ENCODE measurements at regions not wholly inside any gene's neighbourhood (a gene's known extent, or its start where the extent isn't known, plus 50 kb on each side); places are given as distances from the start of the nearest gene placed in this dataset.

GRCh38 chr21:38614558-38614957 lies 116.3 kb upstream of the ERG start:
- Histone ChIP-seq H3K9ac (ENCODE audit: low read depth, low read length) (no peak overlapping the region), H3K27me3 (ENCODE audit: control insufficient read depth, insufficient read depth, low read length) (no peaks in the 10 kb centered on the region), H3K27ac (ENCODE audit: low read depth, low read length) (no peak overlapping the region), H3K36me3 (ENCODE audit: control insufficient read depth, insufficient read depth, low read length) (no peaks in the 10 kb centered on the region), H3K9me3 (ENCODE audit: control insufficient read depth, insufficient read depth, low read length) (no peaks in the 10 kb centered on the region), H3K4me1 (ENCODE audit: control insufficient read depth, insufficient read depth, low read length) (no peaks in the 10 kb centered on the region), H3K4me3 (ENCODE audit: low read depth, low read length) (no peak overlapping the region)

GRCh38 chr21:38619480-38619879 lies 121.2 kb upstream of the ERG start:
- H3K9me3 ChIP-seq (ENCODE audit: control insufficient read depth, insufficient read depth, low read length), result no peaks in the 10 kb centered on the region
- H3K27me3 ChIP-seq (ENCODE audit: control insufficient read depth, insufficient read depth, low read length), result no peaks in the 10 kb centered on the region
- H3K4me3 ChIP-seq (ENCODE audit: low read depth, low read length), result no peak overlapping the region
- no peaks in the 10 kb centered on the region for H3K36me3 ChIP-seq (ENCODE audit: control insufficient read depth, insufficient read depth, low read length)
- H3K27ac ChIP-seq (ENCODE audit: low read depth, low read length), result no peak overlapping the region
- H3K4me1 ChIP-seq (ENCODE audit: control insufficient read depth, insufficient read depth, low read length), result no peaks in the 10 kb centered on the region
- H3K9ac ChIP-seq (ENCODE audit: low read depth, low read length), result no peak overlapping the region

DNA sequence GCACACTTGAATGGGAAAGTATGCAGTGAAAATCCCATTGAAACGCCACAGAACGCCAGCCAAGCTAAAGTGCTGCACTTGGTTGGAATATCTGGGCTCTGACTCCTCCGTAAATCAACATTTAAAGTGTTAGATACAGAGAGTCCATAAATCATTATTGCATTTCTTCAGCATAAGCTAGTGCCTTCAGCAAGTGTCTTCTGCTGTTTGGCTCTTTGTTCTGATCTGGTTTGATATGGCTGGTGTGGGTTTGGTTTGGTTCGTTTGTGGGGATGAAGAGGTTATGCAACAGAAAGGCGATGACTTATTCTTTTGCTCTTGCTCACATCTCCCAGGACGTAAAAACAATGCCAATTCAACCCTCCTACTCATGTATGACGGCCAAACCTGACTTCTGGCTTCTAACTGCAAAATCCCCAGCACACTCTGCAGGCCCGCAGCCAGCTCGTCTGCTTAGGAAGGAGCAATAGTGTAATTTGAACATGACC lies 121.8 kb upstream of the ERG start:
- Histone ChIP-seq H3K4me1 (ENCODE audit: control insufficient read depth, insufficient read depth, low read length) (no peaks in the 10 kb centered on the region), H3K4me3 (ENCODE audit: low read depth, low read length) (no peak overlapping the region), H3K9me3 (ENCODE audit: control insufficient read depth, insufficient read depth, low read length) (no peaks in the 10 kb centered on the region), H3K36me3 (ENCODE audit: control insufficient read depth, insufficient read depth, low read length) (no peaks in the 10 kb centered on the region), H3K27ac (ENCODE audit: low read depth, low read length) (no peak overlapping the region), H3K27me3 (ENCODE audit: control insufficient read depth, insufficient read depth, low read length) (no peaks in the 10 kb centered on the region), H3K9ac (ENCODE audit: low read depth, low read length) (no peak overlapping the region)

DNA sequence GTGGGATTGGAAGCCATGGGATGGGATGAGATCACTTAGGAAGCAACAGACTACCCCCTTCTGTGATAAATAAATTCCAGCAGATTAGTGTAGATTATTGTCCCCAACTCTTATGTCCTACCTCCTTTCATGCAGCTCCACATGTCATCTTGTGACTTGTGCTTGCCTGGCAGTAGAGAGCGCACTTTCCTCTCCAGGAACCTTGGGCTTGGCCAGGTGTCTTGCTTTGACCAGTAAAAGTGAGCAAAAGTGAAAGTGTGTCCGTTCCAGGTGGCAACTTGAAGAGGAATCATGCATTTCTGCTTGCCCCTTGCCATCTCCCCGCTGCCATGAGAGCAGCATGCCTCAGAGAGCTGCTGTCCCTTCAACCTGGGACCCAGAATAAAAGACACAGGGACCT lies 122.9 kb upstream of the ERG start:
- no peaks in the 10 kb centered on the region for H3K9me3 ChIP-seq (ENCODE audit: control insufficient read depth, insufficient read depth, low read length)
- H3K4me1 ChIP-seq (ENCODE audit: control insufficient read depth, insufficient read depth, low read length), result no peaks in the 10 kb centered on the region
- no peaks in the 10 kb centered on the region for H3K27me3 ChIP-seq (ENCODE audit: control insufficient read depth, insufficient read depth, low read length)
- no peak overlapping the region for H3K4me3 ChIP-seq (ENCODE audit: low read depth, low read length)
- no peak overlapping the region for H3K27ac ChIP-seq (ENCODE audit: low read depth, low read length)
- H3K36me3 ChIP-seq (ENCODE audit: control insufficient read depth, insufficient read depth, low read length), result no peaks in the 10 kb centered on the region
- no peak overlapping the region for H3K9ac ChIP-seq (ENCODE audit: low read depth, low read length)

DNA sequence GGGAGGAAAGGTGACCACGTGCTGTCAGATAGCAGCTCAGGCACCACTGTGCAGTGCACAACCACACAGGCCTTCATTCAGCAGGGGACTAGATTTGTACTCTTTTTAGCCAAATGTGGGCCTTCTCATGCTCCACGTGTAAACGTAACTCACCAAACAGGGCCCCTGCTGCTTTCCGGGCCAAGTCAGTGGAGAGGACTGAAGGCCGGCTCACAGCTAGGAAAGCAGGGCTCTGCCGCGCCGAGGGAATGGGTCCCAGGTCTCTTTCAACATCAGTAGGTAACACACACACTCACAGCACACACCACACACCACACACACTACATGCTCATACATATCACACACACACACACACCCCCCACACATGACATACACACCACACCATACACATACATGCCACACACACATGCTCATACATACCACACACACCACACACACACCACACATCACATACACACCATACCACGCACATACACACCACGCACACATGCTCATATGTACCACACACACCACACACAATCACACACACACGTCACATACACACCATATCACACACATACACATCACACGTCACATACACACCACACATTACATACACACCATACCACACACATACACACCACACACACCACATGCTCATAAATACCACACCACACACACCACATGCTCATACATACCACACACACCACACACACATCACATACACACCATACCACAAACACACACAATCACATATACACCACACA lies 124.0 kb upstream of the ERG start:
- H3K27me3 ChIP-seq (ENCODE audit: control insufficient read depth, insufficient read depth, low read length), result no peaks in the 10 kb centered on the region
- H3K4me1 ChIP-seq (ENCODE audit: control insufficient read depth, insufficient read depth, low read length), result no peaks in the 10 kb centered on the region
- no peaks in the 10 kb centered on the region for H3K36me3 ChIP-seq (ENCODE audit: control insufficient read depth, insufficient read depth, low read length)
- no peak overlapping the region for H3K27ac ChIP-seq (ENCODE audit: low read depth, low read length)
- H3K9ac ChIP-seq (ENCODE audit: low read depth, low read length), result no peak overlapping the region
- no peak overlapping the region for H3K4me3 ChIP-seq (ENCODE audit: low read depth, low read length)
- no peaks in the 10 kb centered on the region for H3K9me3 ChIP-seq (ENCODE audit: control insufficient read depth, insufficient read depth, low read length)

DNA sequence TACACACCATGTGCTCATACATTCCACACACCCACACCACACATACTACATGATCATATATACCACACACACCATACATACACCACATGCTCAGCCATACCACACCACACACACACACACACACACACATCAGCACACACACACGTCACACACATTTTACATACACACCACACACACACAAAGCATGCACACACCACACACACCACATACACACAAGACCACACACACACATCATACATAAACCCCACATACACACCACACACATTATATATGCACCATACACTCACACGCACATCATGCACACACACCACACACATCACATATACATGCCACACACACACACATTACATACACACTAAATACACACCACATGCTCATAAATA lies 124.5 kb upstream of the ERG start:
- H3K4me3 ChIP-seq (ENCODE audit: low read depth, low read length), result no peak overlapping the region
- H3K9me3 ChIP-seq (ENCODE audit: control insufficient read depth, insufficient read depth, low read length), result no peaks in the 10 kb centered on the region
- no peaks in the 10 kb centered on the region for H3K4me1 ChIP-seq (ENCODE audit: control insufficient read depth, insufficient read depth, low read length)
- no peak overlapping the region for H3K9ac ChIP-seq (ENCODE audit: low read depth, low read length)
- no peak overlapping the region for H3K27ac ChIP-seq (ENCODE audit: low read depth, low read length)
- no peaks in the 10 kb centered on the region for H3K36me3 ChIP-seq (ENCODE audit: control insufficient read depth, insufficient read depth, low read length)
- H3K27me3 ChIP-seq (ENCODE audit: control insufficient read depth, insufficient read depth, low read length), result no peaks in the 10 kb centered on the region

DNA sequence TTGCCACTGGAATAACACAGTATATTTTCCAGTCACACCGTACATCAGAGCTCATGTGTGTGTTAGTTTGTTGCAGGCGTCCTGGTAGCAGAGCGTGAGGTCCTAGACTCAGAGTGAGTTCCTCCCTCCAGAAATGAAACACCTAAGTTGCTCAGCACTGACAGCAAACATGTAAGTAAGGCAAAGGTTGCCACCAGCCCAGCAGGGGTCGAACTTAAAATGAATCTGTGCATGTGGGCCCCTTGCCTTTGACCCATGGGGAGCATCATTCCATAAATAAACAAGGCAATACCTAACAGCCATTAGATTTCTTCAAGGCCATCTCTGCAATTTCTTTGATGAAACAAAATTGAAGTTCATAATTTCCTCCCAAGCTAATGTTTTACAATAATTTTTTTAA lies 125.3 kb upstream of the ERG start:
- no peaks in the 10 kb centered on the region for H3K36me3 ChIP-seq (ENCODE audit: control insufficient read depth, insufficient read depth, low read length)
- no peak overlapping the region for H3K27ac ChIP-seq (ENCODE audit: low read depth, low read length)

GRCh38 chr21:38625000-38625399 lies 126.7 kb upstream of the ERG start:
- Histone ChIP-seq H3K9me3 (ENCODE audit: control insufficient read depth, insufficient read depth, low read length) (no peaks in the 10 kb centered on the region), H3K4me3 (ENCODE audit: low read depth, low read length) (no peak overlapping the region), H3K9ac (ENCODE audit: low read depth, low read length) (no peak overlapping the region), H3K4me1 (ENCODE audit: control insufficient read depth, insufficient read depth, low read length) (no peaks in the 10 kb centered on the region), H3K36me3 (ENCODE audit: control insufficient read depth, insufficient read depth, low read length) (no peaks in the 10 kb centered on the region), H3K27me3 (ENCODE audit: control insufficient read depth, insufficient read depth, low read length) (no peaks in the 10 kb centered on the region), H3K27ac (ENCODE audit: low read depth, low read length) (no peak overlapping the region)

More for the DNA sequence above, 125.3 kb upstream of the ERG start:
- Histone ChIP-seq H3K4me3 (ENCODE audit: low read depth, low read length) (no peak overlapping the region), H3K9ac (ENCODE audit: low read depth, low read length) (no peak overlapping the region), H3K9me3 (ENCODE audit: control insufficient read depth, insufficient read depth, low read length) (no peaks in the 10 kb centered on the region), H3K27me3 (ENCODE audit: control insufficient read depth, insufficient read depth, low read length) (no peaks in the 10 kb centered on the region), H3K4me1 (ENCODE audit: control insufficient read depth, insufficient read depth, low read length) (no peaks in the 10 kb centered on the region)

GRCh38 chr21:38626306-38626705 lies 128.0 kb upstream of the ERG start:
- H3K4me3 ChIP-seq (ENCODE audit: low read depth, low read length), result no peak overlapping the region
- no peak overlapping the region for H3K27ac ChIP-seq (ENCODE audit: low read depth, low read length)
- no peaks in the 10 kb centered on the region for H3K36me3 ChIP-seq (ENCODE audit: control insufficient read depth, insufficient read depth, low read length)
- no peaks in the 10 kb centered on the region for H3K9me3 ChIP-seq (ENCODE audit: control insufficient read depth, insufficient read depth, low read length)
- H3K9ac ChIP-seq (ENCODE audit: low read depth, low read length), result no peak overlapping the region
- no peaks in the 10 kb centered on the region for H3K4me1 ChIP-seq (ENCODE audit: control insufficient read depth, insufficient read depth, low read length)
- no peaks in the 10 kb centered on the region for H3K27me3 ChIP-seq (ENCODE audit: control insufficient read depth, insufficient read depth, low read length)

GRCh38 chr21:38628349-38628748 lies 130.1 kb upstream of the ERG start:
- H3K36me3 ChIP-seq (ENCODE audit: control insufficient read depth, insufficient read depth, low read length), result no peaks in the 10 kb centered on the region
- H3K4me3 ChIP-seq (ENCODE audit: low read depth, low read length), result no peak overlapping the region
- no peaks in the 10 kb centered on the region for H3K4me1 ChIP-seq (ENCODE audit: control insufficient read depth, insufficient read depth, low read length)
- H3K27me3 ChIP-seq (ENCODE audit: control insufficient read depth, insufficient read depth, low read length), result no peaks in the 10 kb centered on the region
- H3K9ac ChIP-seq (ENCODE audit: low read depth, low read length), result no peak overlapping the region
- no peaks in the 10 kb centered on the region for H3K9me3 ChIP-seq (ENCODE audit: control insufficient read depth, insufficient read depth, low read length)
- H3K27ac ChIP-seq (ENCODE audit: low read depth, low read length), result no peak overlapping the region

- Histone ChIP-seq H3K27ac (ENCODE audit: low read depth, low read length) (no peak overlapping the region), H3K27me3 (ENCODE audit: control insufficient read depth, insufficient read depth, low read length) (no peaks in the 10 kb centered on the region), H3K4me3 (ENCODE audit: low read depth, low read length) (no peak overlapping the region), H3K9me3 (ENCODE audit: control insufficient read depth, insufficient read depth, low read length) (no peaks in the 10 kb centered on the region), H3K9ac (ENCODE audit: low read depth, low read length) (no peak overlapping the region), H3K36me3 (ENCODE audit: control insufficient read depth, insufficient read depth, low read length) (no peaks in the 10 kb centered on the region), H3K4me1 (ENCODE audit: control insufficient read depth, insufficient read depth, low read length) (no peaks in the 10 kb centered on the region)
These were observed 132.9 kb upstream of the ERG start for GRCh38 chr21:38631206-38631605.

Measured in HUES48 (cell line).